PC-3 (cell line): ENCODE measurements at regions not wholly inside any gene's neighbourhood (a gene's known extent, or its start where the extent isn't known, plus 50 kb on each side); places are given as distances from the start of the nearest gene placed in this dataset.

Experiments
- ATAC-seq: fragments of 200-7000 bp; cut with Tn5 transposase; 2 replicates; pipeline ENCODE4 v1.9.1; 2020; ENCODE audit warnings: mild to moderate bottlenecking, moderate library complexity
- BruUV-seq: library from RNA; stranded (reverse); fragments of 400-500 nt; replicated peaks from 2 replicates; lab custom pipeline; 2021; lab: Mats Ljungman, UMichigan
- CTCF ChIA-PET: fragments of 300-600 bp; sonication (Branson Sonifier 250); formaldehyde crosslinking; loops from one replicate; lab custom pipeline; 2022; ENCODE audit warnings: antibody characterized with exemption; lab: Charles Lee
- POLR2A ChIA-PET: fragments of 300-600 bp; sonication (Branson Sonifier 250); formaldehyde crosslinking; loops from one replicate; lab custom pipeline; 2022; ENCODE audit warnings: antibody characterized with exemption; ENCODE audit not compliant: unreplicated experiment; lab: Charles Lee
- DNase-seq: peaks from one replicate; pipeline ENCODE4 v3.0.0-alpha.2; 2015
- H2AFZ ChIP-seq: fragments of 300-600 bp; sonication (generic); 2 replicates; pipeline ENCODE4 v1.6.0; 2016; ENCODE audit warnings: antibody characterized with exemption, low read length
- H3F3A ChIP-seq: fragments of 300-600 bp; sonication (generic); one replicate; pipeline ENCODE4 v1.6.0; 2017; ENCODE audit warnings: antibody characterized with exemption, low read length, control low read depth, mild to moderate bottlenecking; ENCODE audit not compliant: unreplicated experiment
- H3K27ac ChIP-seq: fragments of 300-600 bp; sonication (generic); 2 replicates; pipeline ENCODE4 v1.5.1; 2016; ENCODE audit warnings: mild to moderate bottlenecking, low read length
- H3K27me3 ChIP-seq: fragments of 300-600 bp; sonication (generic); 2 replicates; pipeline ENCODE4 v1.6.1; 2016; ENCODE audit warnings: low read length, mixed read lengths
- H3K36me3 ChIP-seq: fragments of 300-600 bp; sonication (generic); 2 replicates; pipeline ENCODE4 v1.6.1; 2016; ENCODE audit warnings: low read depth, mixed run types, low read length, mixed read lengths
- H3K4me1 ChIP-seq: fragments of 300-600 bp; sonication (generic); 2 replicates; pipeline ENCODE4 v1.5.1; 2016; ENCODE audit warnings: low read length; ENCODE audit not compliant: insufficient read depth
- H3K4me2 ChIP-seq: fragments of 300-600 bp; sonication (generic); 2 replicates; pipeline ENCODE4 v1.6.0; 2016; ENCODE audit warnings: low read length
- H3K4me3 ChIP-seq: fragments of 300-600 bp; sonication (generic); 2 replicates; pipeline ENCODE4 v1.5.1; 2016; ENCODE audit warnings: mild to moderate bottlenecking, low read length, mixed read lengths
- H3K79me2 ChIP-seq: fragments of 300-600 bp; sonication (generic); 2 replicates; pipeline ENCODE4 v1.6.1; 2017; ENCODE audit warnings: low read length, mixed read lengths
- H3K9ac ChIP-seq: fragments of 300-600 bp; sonication (generic); 2 replicates; pipeline ENCODE4 v1.6.0; 2016; ENCODE audit warnings: mild to moderate bottlenecking, low read length
- H3K9me2 ChIP-seq: fragments of 300-600 bp; sonication (generic); replicated peaks from 2 replicates; pipeline ENCODE4 v1.6.1; 2016; ENCODE audit warnings: mixed run types, low read length, mixed read lengths
- H3K9me3 ChIP-seq: fragments of 300-600 bp; sonication (generic); 2 replicates; pipeline ENCODE4 v1.6.1; 2016; ENCODE audit warnings: low read length, mixed read lengths
- H4K20me1 ChIP-seq: fragments of 300-600 bp; sonication (generic); 2 replicates; pipeline ENCODE4 v1.6.1; 2016; ENCODE audit warnings: low read length, mixed read lengths
- EZH2 ChIP-seq: fragments of 300-600 bp; sonication (generic); IDR thresholded peaks from one replicate; pipeline ENCODE4 v1.6.1; 2017; ENCODE audit warnings: antibody characterized with exemption, mild to moderate bottlenecking, low read length; ENCODE audit not compliant: unreplicated experiment
- EZH2phosphoT487 ChIP-seq: fragments of 300-600 bp; sonication (generic); IDR thresholded peaks from 2 replicates; pipeline ENCODE4 v1.6.1; 2018; ENCODE audit warnings: mild to moderate bottlenecking, antibody characterized with exemption, low read length, borderline replicate concordance
- intact Hi-C: fragments of 100-400 bp; cut with micrococcal nuclease; formaldehyde crosslinking; loops from 2 replicates; pipeline ENCODE4 v1.9.0; 2023
- TF ChIP-seq, protein P1 (sequence below): fragments of 300-600 bp; sonication (generic); conservative IDR thresholded peaks from 2 replicates; pipeline ENCODE4 v1.5.1; 2017; ENCODE audit warnings: antibody characterized with exemption, low read depth, mild to moderate bottlenecking, low read length

GRCh38 chr15:27694506-27695087 lies 404.5 kb downstream of the OCA2 start:
- no peak for TF ChIP-seq EZH2
- TF ChIP-seq, protein P1, sequence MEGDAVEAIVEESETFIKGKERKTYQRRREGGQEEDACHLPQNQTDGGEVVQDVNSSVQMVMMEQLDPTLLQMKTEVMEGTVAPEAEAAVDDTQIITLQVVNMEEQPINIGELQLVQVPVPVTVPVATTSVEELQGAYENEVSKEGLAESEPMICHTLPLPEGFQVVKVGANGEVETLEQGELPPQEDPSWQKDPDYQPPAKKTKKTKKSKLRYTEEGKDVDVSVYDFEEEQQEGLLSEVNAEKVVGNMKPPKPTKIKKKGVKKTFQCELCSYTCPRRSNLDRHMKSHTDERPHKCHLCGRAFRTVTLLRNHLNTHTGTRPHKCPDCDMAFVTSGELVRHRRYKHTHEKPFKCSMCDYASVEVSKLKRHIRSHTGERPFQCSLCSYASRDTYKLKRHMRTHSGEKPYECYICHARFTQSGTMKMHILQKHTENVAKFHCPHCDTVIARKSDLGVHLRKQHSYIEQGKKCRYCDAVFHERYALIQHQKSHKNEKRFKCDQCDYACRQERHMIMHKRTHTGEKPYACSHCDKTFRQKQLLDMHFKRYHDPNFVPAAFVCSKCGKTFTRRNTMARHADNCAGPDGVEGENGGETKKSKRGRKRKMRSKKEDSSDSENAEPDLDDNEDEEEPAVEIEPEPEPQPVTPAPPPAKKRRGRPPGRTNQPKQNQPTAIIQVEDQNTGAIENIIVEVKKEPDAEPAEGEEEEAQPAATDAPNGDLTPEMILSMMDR: no peak
- TF ChIP-seq EZH2phosphoT487: no peak
- Histone ChIP-seq H3K4me2 (no peak overlapping the region), H3K36me3 (no peaks in the 10 kb centered on the region), H3K27me3 (no peaks in the 10 kb centered on the region), H3K4me3 (no peak overlapping the region), H3K79me2 (no peaks in the 10 kb centered on the region), H3K4me1 (no peaks in the 10 kb centered on the region), H3K9me3 (no peaks in the 10 kb centered on the region), H3K9ac (no peak overlapping the region), H3F3A (no peaks in the 10 kb centered on the region), H3K27ac (no peak overlapping the region), H2AFZ (no peak overlapping the region), H4K20me1 (no peaks in the 10 kb centered on the region), H3K9me2 (no peaks in the 10 kb centered on the region)
- ATAC-seq (no peak), DNase-seq (no peak)
- POLR2A ChIA-PET: no interaction called here
- CTCF ChIA-PET: no interaction called here
- intact Hi-C loops: no loop called here
- no TSS peak for BruUV-seq

DNA sequence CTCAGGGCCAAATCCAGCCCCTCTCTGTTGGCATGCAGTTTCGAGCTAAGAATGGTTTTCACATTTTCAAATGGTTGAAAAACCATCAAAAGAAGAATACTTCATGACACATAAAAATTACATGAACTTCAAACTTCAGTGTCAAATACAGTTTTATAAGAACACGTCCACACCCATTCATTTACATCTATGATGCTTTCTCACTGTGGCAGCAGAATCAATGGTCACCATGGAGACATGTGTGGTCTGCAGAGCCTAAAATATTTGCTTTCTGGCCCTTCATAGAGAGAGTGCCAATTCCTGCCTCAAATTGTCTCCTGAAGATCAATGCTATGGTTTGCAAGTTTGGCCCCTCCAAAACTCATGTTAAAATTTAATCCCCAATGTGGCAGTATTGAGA lies 405.8 kb downstream of the OCA2 start:
- no peak overlapping the region for H3K4me3 ChIP-seq
- H3K9me2 ChIP-seq: no peaks in the 10 kb centered on the region
- H3K27ac ChIP-seq: no peak overlapping the region
- no peaks in the 10 kb centered on the region for H3K27me3 ChIP-seq
- no peaks in the 10 kb centered on the region for H3F3A ChIP-seq
- no TSS peak for BruUV-seq
- H3K4me1 ChIP-seq: no peaks in the 10 kb centered on the region
- H2AFZ ChIP-seq: no peak overlapping the region
- ChIA-PET CTCF (no interaction called here), POLR2A (no interaction called here)
- no peak overlapping the region for H3K4me2 ChIP-seq
- 0 out of 2 replicates have a peak, but pooled peaks cover 3% of the 10 kb centered on the region for H3K9me3 ChIP-seq
- no peak for TF ChIP-seq EZH2phosphoT487
- TF ChIP-seq, protein P1: no peak
- TF ChIP-seq EZH2: no peak
- no peaks in the 10 kb centered on the region for H3K79me2 ChIP-seq
- no peaks in the 10 kb centered on the region for H3K36me3 ChIP-seq
- ATAC-seq (no peak), DNase-seq (no peak)
- intact Hi-C loops: no loop called here
- H3K9ac ChIP-seq: no peak overlapping the region
- H4K20me1 ChIP-seq: no peaks in the 10 kb centered on the region

DNA sequence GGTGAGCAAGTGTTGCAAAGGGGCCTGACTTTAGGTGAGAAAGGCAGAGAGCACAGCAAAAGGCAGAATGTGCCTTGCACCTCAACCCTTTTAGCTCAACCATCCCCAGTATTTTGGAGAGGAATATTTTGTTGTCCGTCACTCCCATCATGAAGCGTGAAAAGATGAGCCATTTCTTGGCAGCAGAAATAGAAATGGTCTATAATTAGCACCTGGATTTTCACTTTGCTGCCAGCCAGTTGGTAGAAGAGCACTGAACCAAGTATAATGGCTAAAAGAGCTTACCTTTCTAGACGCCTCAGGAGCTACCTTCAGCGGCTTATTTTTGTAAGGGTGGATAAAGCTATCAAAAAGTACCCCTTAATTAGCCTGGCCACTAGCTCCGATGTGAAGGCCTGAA lies 406.7 kb downstream of the OCA2 start:
- H3K79me2 ChIP-seq: no peaks in the 10 kb centered on the region
- H3K36me3 ChIP-seq: no peaks in the 10 kb centered on the region
- no peak overlapping the region for H3K27ac ChIP-seq
- intact Hi-C loops: no loop called here
- no peak for TF ChIP-seq EZH2
- TF ChIP-seq, protein P1: no peak
- no peak for TF ChIP-seq EZH2phosphoT487
- H3K4me2 ChIP-seq: no peak overlapping the region
- ATAC-seq: no peak
- no peak for DNase-seq
- CTCF ChIA-PET: no interaction called here
- BruUV-seq: no TSS peak
- H3K4me1 ChIP-seq: no peaks in the 10 kb centered on the region
- H3F3A ChIP-seq: no peaks in the 10 kb centered on the region
- no peaks in the 10 kb centered on the region for H3K27me3 ChIP-seq
- no peaks in the 10 kb centered on the region for H3K9me2 ChIP-seq
- H2AFZ ChIP-seq: no peak overlapping the region
- no peaks in the 10 kb centered on the region for H4K20me1 ChIP-seq
- no peak overlapping the region for H3K4me3 ChIP-seq
- H3K9me3 ChIP-seq: 0 out of 2 replicates have a peak, but pooled peaks cover 3% of the 10 kb centered on the region
- POLR2A ChIA-PET: no interaction called here
- no peak overlapping the region for H3K9ac ChIP-seq
